ENCODE measurements at regions not wholly inside any gene's neighbourhood (a gene's known extent, or its start where the extent isn't known, plus 50 kb on each side); places are given as distances from the start of the nearest gene placed in this dataset.
"Not testable (repeated sequence)": the region's sequence is repeated elsewhere in the genome, so short reads cannot be mapped to it uniquely, and the experiment has no call there.

- peaks cover 9% of the 10 kb centered on the region for H3K4me1 ChIP-seq
- H3K36me3 ChIP-seq: no peaks in the 10 kb centered on the region
- H3F3A ChIP-seq (ENCODE audit: low read depth): no peaks in the 10 kb centered on the region
- no peak overlapping the region for H3K9ac ChIP-seq
- H3K79me2 ChIP-seq (ENCODE audit: low read depth): no peaks in the 10 kb centered on the region
- Mint-ChIP-seq H3K4me1 (peaks cover 14% of the 10 kb centered on the region), H3K4me3 (no peak overlapping the region), H3K27me3 (ENCODE audit: insufficient read depth, low read depth) (peaks cover 3% of the 10 kb centered on the region), H3K27ac (no peak overlapping the region), H3K36me3 (no peaks in the 10 kb centered on the region), H3K9me3 (no peaks in the 10 kb centered on the region)
- H4K20me1 ChIP-seq (ENCODE audit: low read depth): no peaks in the 10 kb centered on the region
- H2AFZ ChIP-seq (replicated peaks): peak overlapping the region; percentile 32
- no peak overlapping the region for H3K4me3 ChIP-seq
- H3K27ac ChIP-seq: no peak overlapping the region
- no peak for DNase-seq (ENCODE audit: low spot score)
- TF ChIP-seq CTCF (IDR thresholded peaks at IDR 0.05) (no peak), EZH2phosphoT487 (IDR thresholded peaks at IDR 0.05) (no peak), EZH2 (IDR thresholded peaks at IDR 0.05) (no peak)
- no peaks in the 10 kb centered on the region for H3K9me3 ChIP-seq (ENCODE audit: low read depth)
- H3K27me3 ChIP-seq: no peaks in the 10 kb centered on the region
- H3K4me2 ChIP-seq: no peak overlapping the region
Observed at GRCh38 chr12:78290606-78291345, 460.1 kb downstream of the NAV3 start.

GRCh38 chr12:78293059-78293686 is 462.5 kb downstream of the NAV3 start:
- H3K79me2 ChIP-seq (ENCODE audit: low read depth): no peaks in the 10 kb centered on the region
- Mint-ChIP-seq H3K9me3 (no peaks in the 10 kb centered on the region), H3K27ac (no peak overlapping the region), H3K36me3 (no peaks in the 10 kb centered on the region), H3K4me1 (peaks cover 10% of the 10 kb centered on the region), H3K4me3 (no peak overlapping the region), H3K27me3 (ENCODE audit: insufficient read depth, low read depth) (peaks cover 3% of the 10 kb centered on the region)
- H3F3A ChIP-seq (ENCODE audit: low read depth): no peaks in the 10 kb centered on the region
- no peak overlapping the region for H3K4me3 ChIP-seq
- no peaks in the 10 kb centered on the region for H3K27me3 ChIP-seq
- no peak for DNase-seq (ENCODE audit: low spot score)
- no peak overlapping the region for H2AFZ ChIP-seq (replicated peaks)
- H3K4me1 ChIP-seq: no peaks in the 10 kb centered on the region
- H3K36me3 ChIP-seq: no peaks in the 10 kb centered on the region
- no peak overlapping the region for H3K9ac ChIP-seq
- TF ChIP-seq CTCF (IDR thresholded peaks at IDR 0.05) (no peak), EZH2 (IDR thresholded peaks at IDR 0.05) (no peak), EZH2phosphoT487 (IDR thresholded peaks at IDR 0.05) (no peak)
- H4K20me1 ChIP-seq (ENCODE audit: low read depth): no peaks in the 10 kb centered on the region
- H3K4me2 ChIP-seq: no peak overlapping the region
- H3K9me3 ChIP-seq (ENCODE audit: low read depth): no peaks in the 10 kb centered on the region
- no peak overlapping the region for H3K27ac ChIP-seq

GRCh38 chr12:78301282-78301681 is 470.6 kb downstream of the NAV3 start:
- not testable (repeated sequence) for H3F3A ChIP-seq (ENCODE audit: low read depth); H3K4me3 ChIP-seq; H3K4me3 Mint-ChIP-seq; H3K27ac Mint-ChIP-seq; H3K4me1 ChIP-seq; H3K4me1 Mint-ChIP-seq; H3K4me2 ChIP-seq; DNase-seq (ENCODE audit: low spot score); H3K27me3 Mint-ChIP-seq (ENCODE audit: insufficient read depth, low read depth); H3K27ac ChIP-seq; H3K9ac ChIP-seq; H3K27me3 ChIP-seq; H3K79me2 ChIP-seq (ENCODE audit: low read depth); H2AFZ ChIP-seq (replicated peaks); H3K36me3 ChIP-seq; H3K9me3 Mint-ChIP-seq; H4K20me1 ChIP-seq (ENCODE audit: low read depth); H3K36me3 Mint-ChIP-seq; H3K9me3 ChIP-seq (ENCODE audit: low read depth)

GRCh38 chr12:78305808-78306207 is 475.1 kb downstream of the NAV3 start:
- Histone ChIP-seq H3K9me3 (ENCODE audit: low read depth) (no peaks in the 10 kb centered on the region), H3K4me3 (no peak overlapping the region), H3K27me3 (no peaks in the 10 kb centered on the region), H3F3A (ENCODE audit: low read depth) (no peaks in the 10 kb centered on the region), H2AFZ (replicated peaks) (no peak overlapping the region), H3K4me2 (no peak overlapping the region), H3K36me3 (no peaks in the 10 kb centered on the region), H3K27ac (no peak overlapping the region), H4K20me1 (ENCODE audit: low read depth) (no peaks in the 10 kb centered on the region), H3K4me1 (no peaks in the 10 kb centered on the region), H3K79me2 (ENCODE audit: low read depth) (no peaks in the 10 kb centered on the region), H3K9ac (no peak overlapping the region)
- H3K27ac Mint-ChIP-seq: no peak overlapping the region
- no peak overlapping the region for H3K4me3 Mint-ChIP-seq
- H3K9me3 Mint-ChIP-seq: peaks cover 6% of the 10 kb centered on the region
- H3K4me1 Mint-ChIP-seq: no peaks in the 10 kb centered on the region
- H3K27me3 Mint-ChIP-seq (ENCODE audit: insufficient read depth, low read depth): peaks cover 2% of the 10 kb centered on the region
- TF ChIP-seq EZH2 (IDR thresholded peaks at IDR 0.05): no peak
- TF ChIP-seq CTCF (IDR thresholded peaks at IDR 0.05): no peak
- no peaks in the 10 kb centered on the region for H3K36me3 Mint-ChIP-seq
- no peak for DNase-seq (ENCODE audit: low spot score)

All from neural progenitor cell (in vitro differentiated cells).